HL-60 (cell line): ENCODE measurements at regions not wholly inside any gene's neighbourhood (a gene's known extent, or its start where the extent isn't known, plus 50 kb on each side); places are given as distances from the start of the nearest gene placed in this dataset.

Experiments used
- DNase-seq, 2 experiments: peaks; one replicate each; pipeline ENCODE4 v3.0.0-alpha.2; 2010 to 2020; ENCODE audit warnings: low read depth in 1 of 2, low spot score in 1 of 2
- H3K27ac ChIP-seq: fragments of 250-450 bp; sonication (Bioruptor Pico); replicated peaks from 2 replicates; pipeline ENCODE4 v1.5.1; 2020; ENCODE audit warnings: mild to moderate bottlenecking, moderate library complexity
- H3K27me3 ChIP-seq: fragments of 250-450 bp; sonication (Bioruptor Pico); 2 replicates; pipeline ENCODE4 v1.5.1; 2021; ENCODE audit warnings: mild to moderate bottlenecking, moderate library complexity; ENCODE audit not compliant: insufficient read depth, poor library complexity, severe bottlenecking
- H3K4me3 ChIP-seq: replicated peaks from 2 replicates; pipeline ENCODE4 v1.5.1; 2011; ENCODE audit warnings: mild to moderate bottlenecking, control low read depth, low read length; ENCODE audit not compliant: insufficient read depth
- GABPA ChIP-seq: IDR thresholded peaks from 2 replicates; pipeline ENCODE4 v1.6.1; 2012; ENCODE audit warnings: low read depth
- POLR2AphosphoS5 ChIP-seq: IDR thresholded peaks from 2 replicates; pipeline ENCODE4 v1.6.1; 2012; ENCODE audit warnings: low read depth
- SPI1 ChIP-seq: IDR thresholded peaks from 2 replicates; pipeline ENCODE4 v1.6.1; 2012; ENCODE audit warnings: low read depth, mild to moderate bottlenecking, borderline replicate concordance
- TF ChIP-seq, protein P1 (sequence below): IDR thresholded peaks from 2 replicates; pipeline ENCODE4 v1.6.1; 2012; ENCODE audit warnings: low read depth; ENCODE audit not compliant: insufficient replicate concordance
- TF ChIP-seq, protein P2 (sequence below): IDR thresholded peaks from one replicate; pipeline ENCODE4 v1.5.1; 2011; ENCODE audit warnings: low read length, control low read depth, inconsistent platforms; ENCODE audit not compliant: insufficient read depth

DNA sequence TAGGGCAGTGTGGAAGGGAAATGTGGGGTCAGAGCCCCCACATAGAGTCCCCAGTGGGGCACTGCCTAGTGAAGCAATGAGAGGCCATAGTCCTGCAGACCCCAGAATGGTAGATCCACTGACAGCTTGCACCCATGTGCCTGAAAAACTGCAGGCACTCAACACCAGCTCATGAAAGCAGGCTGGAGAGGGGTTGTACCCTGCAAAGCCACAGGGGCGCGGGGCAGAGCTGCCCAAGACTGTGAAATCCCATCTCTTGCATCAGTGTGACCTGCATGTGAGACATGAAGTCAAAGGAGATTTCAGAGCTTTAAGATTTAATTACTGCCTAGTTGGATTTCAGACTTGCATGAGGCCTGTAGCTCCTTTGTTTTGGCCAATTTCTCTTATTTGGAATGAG, 224.0 kb downstream of the TXNL1 start:
- DNase-seq = no peak
- Histone ChIP-seq H3K4me3 (no peak overlapping the region), H3K27me3 (no peaks in the 10 kb centered on the region), H3K27ac (no peak overlapping the region)
- TF ChIP-seq GABPA (no peak), SPI1 (no peak), POLR2AphosphoS5 (no peak)
- TF ChIP-seq, protein P1, sequence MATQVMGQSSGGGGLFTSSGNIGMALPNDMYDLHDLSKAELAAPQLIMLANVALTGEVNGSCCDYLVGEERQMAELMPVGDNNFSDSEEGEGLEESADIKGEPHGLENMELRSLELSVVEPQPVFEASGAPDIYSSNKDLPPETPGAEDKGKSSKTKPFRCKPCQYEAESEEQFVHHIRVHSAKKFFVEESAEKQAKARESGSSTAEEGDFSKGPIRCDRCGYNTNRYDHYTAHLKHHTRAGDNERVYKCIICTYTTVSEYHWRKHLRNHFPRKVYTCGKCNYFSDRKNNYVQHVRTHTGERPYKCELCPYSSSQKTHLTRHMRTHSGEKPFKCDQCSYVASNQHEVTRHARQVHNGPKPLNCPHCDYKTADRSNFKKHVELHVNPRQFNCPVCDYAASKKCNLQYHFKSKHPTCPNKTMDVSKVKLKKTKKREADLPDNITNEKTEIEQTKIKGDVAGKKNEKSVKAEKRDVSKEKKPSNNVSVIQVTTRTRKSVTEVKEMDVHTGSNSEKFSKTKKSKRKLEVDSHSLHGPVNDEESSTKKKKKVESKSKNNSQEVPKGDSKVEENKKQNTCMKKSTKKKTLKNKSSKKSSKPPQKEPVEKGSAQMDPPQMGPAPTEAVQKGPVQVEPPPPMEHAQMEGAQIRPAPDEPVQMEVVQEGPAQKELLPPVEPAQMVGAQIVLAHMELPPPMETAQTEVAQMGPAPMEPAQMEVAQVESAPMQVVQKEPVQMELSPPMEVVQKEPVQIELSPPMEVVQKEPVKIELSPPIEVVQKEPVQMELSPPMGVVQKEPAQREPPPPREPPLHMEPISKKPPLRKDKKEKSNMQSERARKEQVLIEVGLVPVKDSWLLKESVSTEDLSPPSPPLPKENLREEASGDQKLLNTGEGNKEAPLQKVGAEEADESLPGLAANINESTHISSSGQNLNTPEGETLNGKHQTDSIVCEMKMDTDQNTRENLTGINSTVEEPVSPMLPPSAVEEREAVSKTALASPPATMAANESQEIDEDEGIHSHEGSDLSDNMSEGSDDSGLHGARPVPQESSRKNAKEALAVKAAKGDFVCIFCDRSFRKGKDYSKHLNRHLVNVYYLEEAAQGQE = no peak
- TF ChIP-seq, protein P2, sequence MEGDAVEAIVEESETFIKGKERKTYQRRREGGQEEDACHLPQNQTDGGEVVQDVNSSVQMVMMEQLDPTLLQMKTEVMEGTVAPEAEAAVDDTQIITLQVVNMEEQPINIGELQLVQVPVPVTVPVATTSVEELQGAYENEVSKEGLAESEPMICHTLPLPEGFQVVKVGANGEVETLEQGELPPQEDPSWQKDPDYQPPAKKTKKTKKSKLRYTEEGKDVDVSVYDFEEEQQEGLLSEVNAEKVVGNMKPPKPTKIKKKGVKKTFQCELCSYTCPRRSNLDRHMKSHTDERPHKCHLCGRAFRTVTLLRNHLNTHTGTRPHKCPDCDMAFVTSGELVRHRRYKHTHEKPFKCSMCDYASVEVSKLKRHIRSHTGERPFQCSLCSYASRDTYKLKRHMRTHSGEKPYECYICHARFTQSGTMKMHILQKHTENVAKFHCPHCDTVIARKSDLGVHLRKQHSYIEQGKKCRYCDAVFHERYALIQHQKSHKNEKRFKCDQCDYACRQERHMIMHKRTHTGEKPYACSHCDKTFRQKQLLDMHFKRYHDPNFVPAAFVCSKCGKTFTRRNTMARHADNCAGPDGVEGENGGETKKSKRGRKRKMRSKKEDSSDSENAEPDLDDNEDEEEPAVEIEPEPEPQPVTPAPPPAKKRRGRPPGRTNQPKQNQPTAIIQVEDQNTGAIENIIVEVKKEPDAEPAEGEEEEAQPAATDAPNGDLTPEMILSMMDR = no peak

DNA sequence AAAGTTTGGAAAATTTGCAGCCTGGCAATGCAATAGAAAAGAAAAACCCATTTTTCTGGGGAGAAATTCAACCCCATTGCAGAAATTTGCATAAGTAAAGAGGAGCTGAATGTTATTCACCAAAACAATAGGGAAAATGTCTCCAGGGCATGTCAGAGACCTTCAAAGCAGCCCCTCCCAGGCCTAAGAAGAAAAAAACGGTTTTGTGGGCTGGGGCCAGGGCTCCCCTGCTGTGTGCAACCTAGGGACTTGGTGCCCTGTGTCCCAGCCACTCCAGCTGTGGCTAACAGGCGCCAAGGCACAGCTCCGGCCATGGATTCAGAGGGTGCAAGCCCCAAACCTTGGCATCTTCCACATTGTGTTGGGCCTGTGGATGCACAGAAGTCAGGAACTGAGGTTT, 224.5 kb downstream of the TXNL1 start:
- Histone ChIP-seq H3K4me3 (no peak overlapping the region), H3K27ac (no peak overlapping the region), H3K27me3 (no peaks in the 10 kb centered on the region)
- TF ChIP-seq, protein P2 = no peak
- TF ChIP-seq POLR2AphosphoS5 (no peak), SPI1 (no peak), GABPA (no peak)
- TF ChIP-seq, protein P1 = no peak
- DNase-seq = no peak

DNA sequence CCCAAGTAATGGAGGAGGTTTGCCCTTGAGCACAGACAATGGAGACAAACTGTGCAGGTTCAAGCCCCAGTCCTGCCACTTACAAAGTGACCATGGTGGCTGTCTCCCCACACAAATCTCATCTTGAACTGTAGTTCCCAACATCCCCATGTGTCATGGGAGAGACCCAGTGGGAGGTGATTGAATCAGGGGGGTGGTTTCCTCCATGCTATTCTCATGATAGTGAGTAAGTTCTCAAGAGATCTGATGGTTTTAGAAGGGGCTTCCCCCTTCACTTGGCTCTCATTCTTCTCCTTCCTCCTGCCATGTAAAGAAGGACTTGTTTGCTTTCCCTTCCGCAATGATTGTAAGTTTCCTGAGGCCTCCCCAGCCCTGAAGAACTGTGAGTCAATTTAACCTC, 225.4 kb downstream of the TXNL1 start:
- Histone ChIP-seq H3K4me3 (no peak overlapping the region), H3K27me3 (no peaks in the 10 kb centered on the region), H3K27ac (no peak overlapping the region)
- no peak for DNase-seq
- no peak for TF ChIP-seq SPI1
- TF ChIP-seq, protein P2 = no peak
- TF ChIP-seq POLR2AphosphoS5 = no peak
- TF ChIP-seq, protein P1 = no peak
- no peak for TF ChIP-seq GABPA
